PC-3 (cell line): ENCODE measurements at regions not wholly inside any gene's neighbourhood (a gene's known extent, or its start where the extent isn't known, plus 50 kb on each side); places are given as distances from the start of the nearest gene placed in this dataset.
A peak's percentile ranks its signal among the peaks of the same experiment; 100 is the strongest.

ENCODE experiments used
- ATAC-seq: fragments of 200-7000 bp; cut with Tn5 transposase; 2 replicates; pipeline ENCODE4 v1.9.1; 2020; ENCODE audit warnings: mild to moderate bottlenecking, moderate library complexity
- BruUV-seq: library from RNA; stranded (reverse); fragments of 400-500 nt; replicated peaks from 2 replicates; lab custom pipeline; 2021; lab: Mats Ljungman, UMichigan
- CTCF ChIA-PET: fragments of 300-600 bp; sonication (Branson Sonifier 250); formaldehyde crosslinking; loops from one replicate; lab custom pipeline; 2022; ENCODE audit warnings: antibody characterized with exemption; lab: Charles Lee
- POLR2A ChIA-PET: fragments of 300-600 bp; sonication (Branson Sonifier 250); formaldehyde crosslinking; loops from one replicate; lab custom pipeline; 2022; ENCODE audit warnings: antibody characterized with exemption; ENCODE audit not compliant: unreplicated experiment; lab: Charles Lee
- DNase-seq: peaks from one replicate; pipeline ENCODE4 v3.0.0-alpha.2; 2015
- H2AFZ ChIP-seq: fragments of 300-600 bp; sonication (generic); 2 replicates; pipeline ENCODE4 v1.6.0; 2016; ENCODE audit warnings: antibody characterized with exemption, low read length
- H3F3A ChIP-seq: fragments of 300-600 bp; sonication (generic); one replicate; pipeline ENCODE4 v1.6.0; 2017; ENCODE audit warnings: antibody characterized with exemption, low read length, control low read depth, mild to moderate bottlenecking; ENCODE audit not compliant: unreplicated experiment
- H3K27ac ChIP-seq: fragments of 300-600 bp; sonication (generic); 2 replicates; pipeline ENCODE4 v1.5.1; 2016; ENCODE audit warnings: mild to moderate bottlenecking, low read length
- H3K27me3 ChIP-seq: fragments of 300-600 bp; sonication (generic); 2 replicates; pipeline ENCODE4 v1.6.1; 2016; ENCODE audit warnings: low read length, mixed read lengths
- H3K36me3 ChIP-seq: fragments of 300-600 bp; sonication (generic); 2 replicates; pipeline ENCODE4 v1.6.1; 2016; ENCODE audit warnings: low read depth, mixed run types, low read length, mixed read lengths
- H3K4me1 ChIP-seq: fragments of 300-600 bp; sonication (generic); 2 replicates; pipeline ENCODE4 v1.5.1; 2016; ENCODE audit warnings: low read length; ENCODE audit not compliant: insufficient read depth
- H3K4me2 ChIP-seq: fragments of 300-600 bp; sonication (generic); 2 replicates; pipeline ENCODE4 v1.6.0; 2016; ENCODE audit warnings: low read length
- H3K4me3 ChIP-seq: fragments of 300-600 bp; sonication (generic); 2 replicates; pipeline ENCODE4 v1.5.1; 2016; ENCODE audit warnings: mild to moderate bottlenecking, low read length, mixed read lengths
- H3K79me2 ChIP-seq: fragments of 300-600 bp; sonication (generic); 2 replicates; pipeline ENCODE4 v1.6.1; 2017; ENCODE audit warnings: low read length, mixed read lengths
- H3K9ac ChIP-seq: fragments of 300-600 bp; sonication (generic); 2 replicates; pipeline ENCODE4 v1.6.0; 2016; ENCODE audit warnings: mild to moderate bottlenecking, low read length
- H3K9me2 ChIP-seq: fragments of 300-600 bp; sonication (generic); replicated peaks from 2 replicates; pipeline ENCODE4 v1.6.1; 2016; ENCODE audit warnings: mixed run types, low read length, mixed read lengths
- H3K9me3 ChIP-seq: fragments of 300-600 bp; sonication (generic); 2 replicates; pipeline ENCODE4 v1.6.1; 2016; ENCODE audit warnings: low read length, mixed read lengths
- H4K20me1 ChIP-seq: fragments of 300-600 bp; sonication (generic); 2 replicates; pipeline ENCODE4 v1.6.1; 2016; ENCODE audit warnings: low read length, mixed read lengths
- CTCF ChIP-seq: fragments of 300-600 bp; sonication (generic); conservative IDR thresholded peaks from 2 replicates; pipeline ENCODE4 v1.5.1; 2017; ENCODE audit warnings: antibody characterized with exemption, low read depth, mild to moderate bottlenecking, low read length
- EZH2 ChIP-seq: fragments of 300-600 bp; sonication (generic); IDR thresholded peaks from one replicate; pipeline ENCODE4 v1.6.1; 2017; ENCODE audit warnings: antibody characterized with exemption, mild to moderate bottlenecking, low read length; ENCODE audit not compliant: unreplicated experiment
- EZH2phosphoT487 ChIP-seq: fragments of 300-600 bp; sonication (generic); IDR thresholded peaks from 2 replicates; pipeline ENCODE4 v1.6.1; 2018; ENCODE audit warnings: mild to moderate bottlenecking, antibody characterized with exemption, low read length, borderline replicate concordance
- intact Hi-C: fragments of 100-400 bp; cut with micrococcal nuclease; formaldehyde crosslinking; loops from 2 replicates; pipeline ENCODE4 v1.9.0; 2023

- Histone ChIP-seq H3K27me3 (no peaks in the 10 kb centered on the region), H3F3A (no peaks in the 10 kb centered on the region), H3K4me3 (no peak overlapping the region), H3K4me2 (no peak overlapping the region), H3K36me3 (no peaks in the 10 kb centered on the region), H3K27ac (no peak overlapping the region), H4K20me1 (no peaks in the 10 kb centered on the region), H3K9me2 (no peaks in the 10 kb centered on the region; the same call in 1 of the 2 replicates), H3K9me3 (no peaks in the 10 kb centered on the region), H3K79me2 (no peaks in the 10 kb centered on the region), H3K9ac (no peak overlapping the region), H2AFZ (no peak overlapping the region), H3K4me1 (0 out of 2 replicates have a peak, but pooled peaks cover 4% of the 10 kb centered on the region)
- ChIA-PET POLR2A (no interaction called here), CTCF (interaction anchor here (0.5 to 0.6 kb wide), 2 partner anchors 64 to 94 kb away, joined by 3 to 8 read pairs; no protein-coding TSS in a partner anchor)
- intact Hi-C loops = loop anchor here (1.0 kb wide), 1 partner anchor 94 kb away; no protein-coding TSS in a partner anchor
- no peak for ATAC-seq
- no peak for TF ChIP-seq EZH2
- no peak for TF ChIP-seq CTCF
- no peak for TF ChIP-seq EZH2phosphoT487
- BruUV-seq = no TSS peak
- no peak for DNase-seq
Measured at GRCh38 chr7:121450631-121451198, 54.6 kb upstream of the FAM3C start.

- H3K79me2 ChIP-seq = no peaks in the 10 kb centered on the region
- H4K20me1 ChIP-seq = no peaks in the 10 kb centered on the region
- ChIA-PET POLR2A (no interaction called here), CTCF (no interaction called here)
- H2AFZ ChIP-seq = no peak overlapping the region
- no peak overlapping the region for H3K9ac ChIP-seq
- H3K4me1 ChIP-seq = 0 out of 2 replicates have a peak, but pooled peaks cover 4% of the 10 kb centered on the region
- TF ChIP-seq CTCF (no peak), EZH2 (no peak)
- H3K27me3 ChIP-seq = no peaks in the 10 kb centered on the region
- ATAC-seq = no peak
- DNase-seq = no peak
- H3K4me2 ChIP-seq = no peak overlapping the region
- H3K9me2 ChIP-seq = no peaks in the 10 kb centered on the region; the same call in 1 of the 2 replicates
- H3K4me3 ChIP-seq = no peak overlapping the region
- intact Hi-C loops = no loop called here
- no peaks in the 10 kb centered on the region for H3K9me3 ChIP-seq
- no peaks in the 10 kb centered on the region for H3K36me3 ChIP-seq
- no peak overlapping the region for H3K27ac ChIP-seq
- BruUV-seq = no TSS peak
- H3F3A ChIP-seq = no peaks in the 10 kb centered on the region
Measured at GRCh38 chr7:121449735-121450240, 53.7 kb upstream of the FAM3C start.

GRCh38 chr7:121449329-121449728 lies 53.2 kb upstream of the FAM3C start:
- Histone ChIP-seq H3K36me3 (no peaks in the 10 kb centered on the region), H3K79me2 (no peaks in the 10 kb centered on the region), H3K4me2 (no peak overlapping the region), H3K9ac (no peak overlapping the region), H3K27ac (no peak overlapping the region), H3K27me3 (no peaks in the 10 kb centered on the region), H3K4me3 (no peak overlapping the region), H4K20me1 (no peaks in the 10 kb centered on the region), H3K4me1 (0 out of 2 replicates have a peak, but pooled peaks cover 4% of the 10 kb centered on the region), H3F3A (no peaks in the 10 kb centered on the region), H2AFZ (no peak overlapping the region), H3K9me2 (no peaks in the 10 kb centered on the region; the same call in 1 of the 2 replicates), H3K9me3 (no peaks in the 10 kb centered on the region)
- ATAC-seq (peak; percentile 56), DNase-seq (peak; percentile 12)
- TF ChIP-seq EZH2phosphoT487 (no peak), CTCF (no peak), EZH2 (no peak)
- POLR2A ChIA-PET = no interaction called here
- intact Hi-C loops = no loop called here
- CTCF ChIA-PET = no interaction called here
- BruUV-seq = no TSS peak
